ENCODE measurements at regions not wholly inside any gene's neighbourhood (a gene's known extent, or its start where the extent isn't known, plus 50 kb on each side); places are given as distances from the start of the nearest gene placed in this dataset.

DNA sequence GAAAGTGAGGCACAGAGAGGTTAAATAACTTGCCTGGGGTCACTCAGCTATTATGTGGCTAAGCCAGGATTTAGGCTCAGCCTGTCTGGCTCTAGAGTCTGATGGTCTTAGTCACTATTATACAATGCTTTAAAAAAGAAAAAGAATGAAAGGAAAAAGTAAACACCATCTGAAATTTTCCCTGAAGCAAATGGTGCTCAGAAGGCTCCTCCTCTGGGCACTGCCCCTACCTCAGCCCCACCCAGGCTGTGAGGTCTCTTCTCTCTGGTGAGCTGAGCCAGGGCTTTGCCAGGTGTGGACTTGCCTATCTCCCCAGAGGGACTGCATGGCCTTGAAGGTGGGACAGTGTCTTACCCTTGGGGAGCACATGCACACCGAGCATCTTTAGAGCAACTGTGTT, 117.5 kb upstream of the DYRK2 start:
- H3K9me3 ChIP-seq (replicated peaks; ENCODE audit: control insufficient read depth, low read depth, low read length) = no peaks in the 10 kb centered on the region
- no peak for DNase-seq
- no peak overlapping the region for H3K4me3 ChIP-seq (ENCODE audit: low read length)
- peaks cover 4% of the 10 kb centered on the region for H3K4me1 ChIP-seq (ENCODE audit: control insufficient read depth, insufficient read depth, low read length)
- no CpG with 5 or more reads among the region's 1 CpG for WGBS (ENCODE audit: insufficient coverage)
- no peaks in the 10 kb centered on the region for H3K36me3 ChIP-seq (ENCODE audit: control insufficient read depth, insufficient read depth, low read length)
- H3K27me3 ChIP-seq (ENCODE audit: control insufficient read depth, insufficient read depth, low read length) = no peaks in the 10 kb centered on the region
- H3K27ac ChIP-seq (ENCODE audit: low read length) = no peak overlapping the region

DNA sequence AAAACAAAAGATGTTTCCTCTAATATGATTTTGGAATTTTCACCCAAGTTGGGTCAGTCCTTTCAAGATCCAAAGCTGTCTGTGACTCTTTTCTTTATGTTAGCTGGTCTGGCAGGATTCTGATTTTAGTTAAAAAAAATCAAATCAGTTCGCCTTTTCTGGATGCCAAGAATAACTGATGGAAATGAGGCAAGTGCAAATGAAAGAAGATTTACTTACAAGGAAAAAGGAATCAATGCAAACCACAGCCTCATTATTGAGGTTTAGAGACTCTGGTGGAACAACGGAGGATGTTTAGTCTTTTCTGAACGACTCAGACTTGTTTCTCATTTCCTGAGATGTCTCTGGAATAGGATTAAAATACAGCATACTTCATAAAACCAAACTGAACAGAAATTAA, 117.0 kb upstream of the DYRK2 start:
- H3K9me3 ChIP-seq (replicated peaks; ENCODE audit: control insufficient read depth, low read depth, low read length) = no peaks in the 10 kb centered on the region
- no peak for DNase-seq
- peaks cover 4% of the 10 kb centered on the region for H3K4me1 ChIP-seq (ENCODE audit: control insufficient read depth, insufficient read depth, low read length)
- H3K27me3 ChIP-seq (ENCODE audit: control insufficient read depth, insufficient read depth, low read length) = no peaks in the 10 kb centered on the region
- no peak overlapping the region for H3K4me3 ChIP-seq (ENCODE audit: low read length)
- no CpG with 5 or more reads among the region's 3 CpGs for WGBS (ENCODE audit: insufficient coverage)
- no peak overlapping the region for H3K27ac ChIP-seq (ENCODE audit: low read length)
- H3K36me3 ChIP-seq (ENCODE audit: control insufficient read depth, insufficient read depth, low read length) = no peaks in the 10 kb centered on the region

DNA sequence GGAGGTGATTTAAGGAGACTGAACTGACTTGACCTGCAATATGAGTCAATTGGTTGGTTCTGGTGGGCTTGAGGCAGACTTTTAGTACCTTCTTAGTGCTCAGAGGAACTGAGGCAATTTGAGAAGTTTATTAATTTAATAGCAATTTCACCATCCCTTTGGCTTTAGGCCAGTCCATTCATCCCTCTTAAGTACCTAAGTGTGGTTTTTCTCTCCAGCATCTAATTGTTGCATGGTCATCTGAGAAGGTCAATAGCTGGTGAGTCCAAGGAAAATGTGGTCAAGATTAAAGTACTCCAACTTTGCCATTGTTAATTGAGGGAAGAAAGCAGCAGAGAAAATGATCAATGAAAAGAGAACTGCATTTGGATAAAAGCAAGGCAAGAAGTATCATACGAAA, 115.4 kb upstream of the DYRK2 start:
- no peaks in the 10 kb centered on the region for H3K9me3 ChIP-seq (replicated peaks; ENCODE audit: control insufficient read depth, low read depth, low read length)
- WGBS (ENCODE audit: insufficient coverage) = no CpG with 5 or more reads among the region's 1 CpG
- no peaks in the 10 kb centered on the region for H3K27me3 ChIP-seq (ENCODE audit: control insufficient read depth, insufficient read depth, low read length)
- no peak overlapping the region for H3K4me3 ChIP-seq (ENCODE audit: low read length)
- peaks cover 4% of the 10 kb centered on the region for H3K4me1 ChIP-seq (ENCODE audit: control insufficient read depth, insufficient read depth, low read length)
- H3K36me3 ChIP-seq (ENCODE audit: control insufficient read depth, insufficient read depth, low read length) = no peaks in the 10 kb centered on the region
- no peak overlapping the region for H3K27ac ChIP-seq (ENCODE audit: low read length)
- no peak for DNase-seq

DNA sequence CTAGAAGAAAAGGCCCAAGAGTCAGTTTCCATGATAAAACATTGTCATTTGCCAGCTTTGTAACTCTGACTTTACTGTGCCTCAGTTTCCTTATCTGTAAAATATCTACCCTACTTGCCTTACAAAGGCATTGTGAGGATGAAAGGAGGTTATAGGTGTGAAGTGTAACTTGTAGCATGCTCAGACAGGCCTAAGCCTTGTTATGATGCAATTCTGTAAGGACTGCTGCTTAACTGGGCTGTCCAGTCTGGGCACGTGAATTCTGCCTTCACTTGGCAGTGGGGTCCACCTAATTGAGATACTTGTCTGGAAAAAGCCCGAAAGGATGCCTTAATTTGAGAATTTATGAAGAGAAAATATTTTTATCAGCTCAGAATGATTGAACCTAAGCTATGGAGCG, 114.5 kb upstream of the DYRK2 start:
- WGBS (ENCODE audit: insufficient coverage) = 88% methylated on average over 1 of the region's 3 CpGs

DNA sequence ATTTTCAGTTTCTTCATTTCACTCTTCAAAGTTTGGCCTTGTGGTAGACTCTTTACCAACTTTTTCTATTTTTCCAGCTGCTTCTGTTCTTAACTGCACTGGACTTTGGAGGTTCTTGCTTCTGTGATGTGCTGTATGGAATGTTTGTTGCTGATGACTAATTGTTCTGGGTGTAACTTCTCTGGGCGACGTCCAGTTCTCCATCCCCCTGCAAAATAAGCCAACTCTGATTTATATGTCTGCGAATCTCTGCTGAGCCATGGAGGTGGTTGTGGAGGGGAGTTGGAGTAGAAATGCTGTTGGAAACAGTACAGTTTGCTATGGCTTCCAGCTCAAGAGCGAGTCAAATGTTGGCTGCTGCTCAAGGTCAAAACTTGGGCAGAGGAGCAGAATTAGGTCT, 113.9 kb upstream of the DYRK2 start:
- H3K36me3 ChIP-seq (ENCODE audit: control insufficient read depth, insufficient read depth, low read length) = no peaks in the 10 kb centered on the region
- 0% methylated on average over 1 of the region's 4 CpGs for WGBS (ENCODE audit: insufficient coverage)
- H3K4me1 ChIP-seq (ENCODE audit: control insufficient read depth, insufficient read depth, low read length) = peaks cover 4% of the 10 kb centered on the region
- H3K27me3 ChIP-seq (ENCODE audit: control insufficient read depth, insufficient read depth, low read length) = no peaks in the 10 kb centered on the region
- H3K4me3 ChIP-seq (ENCODE audit: low read length) = no peak overlapping the region
- H3K9me3 ChIP-seq (replicated peaks; ENCODE audit: control insufficient read depth, low read depth, low read length) = no peaks in the 10 kb centered on the region
- no peak overlapping the region for H3K27ac ChIP-seq (ENCODE audit: low read length)
- peak; percentile 66 for DNase-seq

More for the DNA sequence above, 114.5 kb upstream of the DYRK2 start:
- Histone ChIP-seq H3K4me1 (ENCODE audit: control insufficient read depth, insufficient read depth, low read length) (peaks cover 4% of the 10 kb centered on the region), H3K27me3 (ENCODE audit: control insufficient read depth, insufficient read depth, low read length) (no peaks in the 10 kb centered on the region), H3K27ac (ENCODE audit: low read length) (no peak overlapping the region), H3K4me3 (ENCODE audit: low read length) (no peak overlapping the region), H3K9me3 (replicated peaks; ENCODE audit: control insufficient read depth, low read depth, low read length) (no peaks in the 10 kb centered on the region), H3K36me3 (ENCODE audit: control insufficient read depth, insufficient read depth, low read length) (no peaks in the 10 kb centered on the region)
- no peak for DNase-seq

DNA sequence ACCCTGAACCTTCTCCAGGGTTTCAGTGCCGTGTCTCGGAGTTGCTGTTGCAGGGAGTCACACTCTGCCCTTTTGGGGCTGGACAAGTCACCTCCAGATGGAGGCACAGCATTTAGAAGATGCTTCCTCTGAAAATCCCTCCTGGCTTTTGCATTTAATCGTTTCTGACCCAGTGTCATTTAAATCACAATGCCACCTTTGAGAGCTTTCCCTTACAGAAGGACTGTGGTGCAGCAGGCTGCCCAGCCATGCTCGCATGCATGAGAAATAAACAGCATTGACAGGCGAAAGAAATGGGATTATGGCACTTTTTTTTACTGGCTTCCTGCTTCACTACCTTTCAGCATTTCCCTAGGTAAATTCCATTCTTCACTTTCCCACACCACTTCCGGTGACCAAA, 113.4 kb upstream of the DYRK2 start:
- H3K4me3 ChIP-seq (ENCODE audit: low read length) = no peak overlapping the region
- H3K9me3 ChIP-seq (replicated peaks; ENCODE audit: control insufficient read depth, low read depth, low read length) = no peaks in the 10 kb centered on the region
- H3K4me1 ChIP-seq (ENCODE audit: control insufficient read depth, insufficient read depth, low read length) = peaks cover 4% of the 10 kb centered on the region
- no peak overlapping the region for H3K27ac ChIP-seq (ENCODE audit: low read length)
- DNase-seq = no peak
- H3K36me3 ChIP-seq (ENCODE audit: control insufficient read depth, insufficient read depth, low read length) = no peaks in the 10 kb centered on the region
- H3K27me3 ChIP-seq (ENCODE audit: control insufficient read depth, insufficient read depth, low read length) = no peaks in the 10 kb centered on the region
- 60% methylated on average over 5 of the region's 6 CpGs for WGBS (ENCODE audit: insufficient coverage)

DNA sequence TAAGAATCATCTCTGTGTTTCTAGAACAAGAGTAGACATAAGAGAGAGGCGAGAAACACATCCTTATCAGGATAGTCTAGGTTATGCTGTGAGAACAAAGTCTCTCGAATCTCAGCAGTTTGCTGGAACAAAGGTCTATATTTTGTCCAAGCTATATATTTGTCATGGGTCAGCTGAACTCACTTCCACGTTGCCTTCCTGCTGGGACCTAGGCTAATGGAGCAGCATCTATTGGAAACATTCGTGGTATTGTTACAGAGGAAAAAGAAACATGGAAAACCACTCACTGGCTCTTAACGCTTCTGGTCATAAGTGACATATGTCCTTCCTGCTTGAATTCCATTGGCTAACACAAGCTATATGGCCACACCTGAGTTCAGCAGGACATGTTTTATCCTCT, 112.6 kb upstream of the DYRK2 start:
- WGBS (ENCODE audit: insufficient coverage) = 67% methylated on average over 3 of the region's 5 CpGs
- no peaks in the 10 kb centered on the region for H3K36me3 ChIP-seq (ENCODE audit: control insufficient read depth, insufficient read depth, low read length)

DNA sequence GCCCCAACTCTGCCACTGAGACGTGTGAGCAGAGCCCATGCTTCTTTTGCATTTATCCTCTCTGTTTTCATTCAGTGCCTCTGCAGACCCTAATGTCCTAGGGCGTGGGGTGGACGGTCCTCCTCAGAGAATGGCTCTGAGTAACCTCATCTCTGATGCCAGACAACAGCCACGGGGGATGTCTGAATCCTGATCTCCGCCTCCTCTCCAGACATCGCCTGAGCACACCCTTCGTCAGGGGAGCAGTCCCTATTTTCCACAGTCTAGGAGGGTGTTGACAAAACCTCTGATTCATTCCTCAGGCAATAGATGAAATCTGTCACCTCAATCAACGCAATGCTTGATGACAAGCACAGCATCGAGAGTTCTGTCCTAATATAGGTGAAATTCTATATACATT, 109.2 kb upstream of the DYRK2 start:
- H3K27me3 ChIP-seq (ENCODE audit: control insufficient read depth, insufficient read depth, low read length) = no peaks in the 10 kb centered on the region
- no peak overlapping the region for H3K27ac ChIP-seq (ENCODE audit: low read length)
- H3K4me1 ChIP-seq (ENCODE audit: control insufficient read depth, insufficient read depth, low read length) = peaks cover 5% of the 10 kb centered on the region
- 65% methylated on average over 5 of the region's 9 CpGs for WGBS (ENCODE audit: insufficient coverage)
- DNase-seq = no peak
- no peaks in the 10 kb centered on the region for H3K9me3 ChIP-seq (replicated peaks; ENCODE audit: control insufficient read depth, low read depth, low read length)
- no peak overlapping the region for H3K4me3 ChIP-seq (ENCODE audit: low read length)
- no peaks in the 10 kb centered on the region for H3K36me3 ChIP-seq (ENCODE audit: control insufficient read depth, insufficient read depth, low read length)

More for the DNA sequence above, 112.6 kb upstream of the DYRK2 start:
- Histone ChIP-seq H3K27me3 (ENCODE audit: control insufficient read depth, insufficient read depth, low read length) (no peaks in the 10 kb centered on the region), H3K4me3 (ENCODE audit: low read length) (no peak overlapping the region), H3K27ac (ENCODE audit: low read length) (no peak overlapping the region), H3K4me1 (ENCODE audit: control insufficient read depth, insufficient read depth, low read length) (peaks cover 4% of the 10 kb centered on the region), H3K9me3 (replicated peaks; ENCODE audit: control insufficient read depth, low read depth, low read length) (no peaks in the 10 kb centered on the region)
- DNase-seq = no peak

DNA sequence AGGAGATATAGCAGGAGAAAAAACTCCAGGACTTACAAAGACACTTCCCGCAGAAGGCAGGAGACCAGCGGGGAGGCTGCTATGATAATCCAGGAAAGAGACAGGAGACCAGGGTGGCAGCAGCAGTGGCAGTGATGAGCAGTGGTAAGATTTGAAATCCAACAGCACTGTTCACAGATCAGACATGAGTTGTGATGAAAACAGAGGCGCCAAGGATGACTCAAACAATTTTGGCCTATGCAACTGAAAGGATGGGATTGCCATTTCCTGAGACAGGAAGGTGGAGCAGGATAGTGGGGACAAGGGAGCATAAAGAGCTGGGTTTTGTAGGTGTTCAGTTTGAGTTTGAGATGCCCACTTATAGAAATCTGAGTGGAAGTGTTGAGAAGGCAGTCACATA, 108.6 kb upstream of the DYRK2 start:
- H3K36me3 ChIP-seq (ENCODE audit: control insufficient read depth, insufficient read depth, low read length) = no peaks in the 10 kb centered on the region
- H3K9me3 ChIP-seq (replicated peaks; ENCODE audit: control insufficient read depth, low read depth, low read length) = no peaks in the 10 kb centered on the region
- no peaks in the 10 kb centered on the region for H3K27me3 ChIP-seq (ENCODE audit: control insufficient read depth, insufficient read depth, low read length)
- H3K27ac ChIP-seq (ENCODE audit: low read length) = no peak overlapping the region
- DNase-seq = peak; percentile 31
- H3K4me1 ChIP-seq (ENCODE audit: control insufficient read depth, insufficient read depth, low read length) = peaks cover 3% of the 10 kb centered on the region
- no peak overlapping the region for H3K4me3 ChIP-seq (ENCODE audit: low read length)
- 73% methylated on average over 2 of the region's 3 CpGs for WGBS (ENCODE audit: insufficient coverage)

DNA sequence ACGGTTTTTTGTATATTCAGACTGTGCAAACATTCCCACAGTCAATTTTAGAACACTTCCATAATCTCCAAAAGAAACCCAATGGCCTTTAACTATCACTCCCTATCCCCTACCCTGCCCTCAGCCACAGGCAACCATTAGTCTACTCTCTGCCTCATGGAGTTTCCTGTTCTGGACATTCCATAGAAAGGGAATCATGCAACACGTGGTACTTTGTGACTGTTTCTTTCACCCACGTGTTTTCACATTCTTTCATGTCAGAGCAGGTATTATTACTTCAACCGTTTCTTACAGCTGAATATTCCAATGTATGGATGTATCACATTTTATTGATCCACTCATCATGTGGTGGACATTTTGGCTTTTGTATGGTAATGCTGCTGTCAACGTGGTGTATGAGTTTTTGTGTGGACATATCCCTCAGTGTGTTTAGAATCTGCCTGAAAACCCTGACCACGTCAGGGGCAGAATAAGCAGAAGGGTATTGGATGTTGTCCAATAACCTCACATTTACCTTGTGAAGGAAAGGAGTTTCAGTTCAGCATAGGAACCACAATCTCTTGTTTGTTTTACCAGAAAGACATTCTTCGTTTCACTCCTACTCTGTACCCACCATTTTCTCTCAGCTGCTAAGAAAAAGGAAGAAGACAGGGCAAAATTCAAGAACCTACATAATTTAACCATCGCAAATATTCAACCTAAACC, 107.5 kb upstream of the DYRK2 start:
- Histone ChIP-seq H3K4me3 (ENCODE audit: low read length) (no peak overlapping the region), H3K27me3 (ENCODE audit: control insufficient read depth, insufficient read depth, low read length) (no peaks in the 10 kb centered on the region), H3K4me1 (ENCODE audit: control insufficient read depth, insufficient read depth, low read length) (peaks cover 2% of the 10 kb centered on the region), H3K27ac (ENCODE audit: low read length) (no peak overlapping the region), H3K9me3 (replicated peaks; ENCODE audit: control insufficient read depth, low read depth, low read length) (no peaks in the 10 kb centered on the region), H3K36me3 (ENCODE audit: control insufficient read depth, insufficient read depth, low read length) (no peaks in the 10 kb centered on the region)
- WGBS (ENCODE audit: insufficient coverage) = 67% methylated on average over 2 of the region's 8 CpGs
- no peak for DNase-seq

DNA sequence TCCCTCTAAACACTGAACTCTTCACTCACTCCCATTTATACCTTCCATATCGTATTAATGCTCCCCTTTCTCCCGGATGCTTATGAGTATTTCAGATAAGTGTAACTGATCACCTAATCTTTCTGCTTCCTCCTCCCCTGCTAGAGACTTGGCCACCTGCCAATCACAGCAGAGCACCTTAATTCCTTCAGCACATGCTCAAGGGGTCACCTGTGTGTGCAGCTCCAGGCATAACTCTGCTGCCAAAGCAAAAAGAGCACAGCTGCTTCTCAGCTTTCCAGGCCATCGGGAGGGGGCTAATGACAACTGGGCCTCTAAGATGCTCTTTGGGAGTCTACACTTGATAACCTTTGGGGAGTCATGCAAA, 106.9 kb upstream of the DYRK2 start:
- Histone ChIP-seq H3K9me3 (replicated peaks; ENCODE audit: control insufficient read depth, low read depth, low read length) (no peaks in the 10 kb centered on the region), H3K27ac (ENCODE audit: low read length) (no peak overlapping the region), H3K4me1 (ENCODE audit: control insufficient read depth, insufficient read depth, low read length) (peaks cover 2% of the 10 kb centered on the region), H3K4me3 (ENCODE audit: low read length) (no peak overlapping the region), H3K27me3 (ENCODE audit: control insufficient read depth, insufficient read depth, low read length) (no peaks in the 10 kb centered on the region), H3K36me3 (ENCODE audit: control insufficient read depth, insufficient read depth, low read length) (no peaks in the 10 kb centered on the region)
- no peak for DNase-seq
- 26% methylated on average over 3 of the region's 3 CpGs for WGBS (ENCODE audit: insufficient coverage)

Data from muscle of leg (tissue), 3 donors.